Keratinocyte (primary cell): ENCODE measurements at regions not wholly inside any gene's neighbourhood (a gene's known extent, or its start where the extent isn't known, plus 50 kb on each side); places are given as distances from the start of the nearest gene placed in this dataset.

Experiments
- DNase-seq: peaks from one replicate; pipeline ENCODE4 v3.0.0-alpha.2; 2011; ENCODE audit warnings: low read depth, missing footprints, low spot score
- FAIRE-seq: peaks from 2 replicates; lab custom pipeline; 2011; peaks lifted over from hg19 to GRCh38; lab: Jason Lieb, UNC
- H2AFZ ChIP-seq: 2 replicates; pipeline ENCODE4 v1.6.0; 2012; ENCODE audit warnings: low read length, control low read depth, inconsistent platforms; ENCODE audit not compliant: control insufficient read depth
- H3K27ac ChIP-seq: 2 replicates; pipeline ENCODE4 v1.5.1; 2011; ENCODE audit warnings: low read length; ENCODE audit not compliant: control insufficient read depth, insufficient read depth
- H3K27me3 ChIP-seq: 3 replicates; pipeline ENCODE4 v1.6.0; 2011; ENCODE audit warnings: low read length; ENCODE audit not compliant: control insufficient read depth, insufficient read depth; ENCODE audit errors: extremely low read depth
- H3K36me3 ChIP-seq, 2 experiments: 2 replicates in 1 of 2; 3 replicates in 1 of 2; pipeline ENCODE4 v1.5.1; 2011; ENCODE audit warnings: low read length in 2 of 2, mild to moderate bottlenecking in 1 of 2; ENCODE audit not compliant: control insufficient read depth in 2 of 2, insufficient read depth in 2 of 2; ENCODE audit errors: extremely low read depth in 1 of 2
- H3K4me1 ChIP-seq: 3 replicates; pipeline ENCODE4 v1.5.1; 2011; ENCODE audit warnings: low read length; ENCODE audit not compliant: control insufficient read depth, insufficient read depth; ENCODE audit errors: extremely low read depth
- H3K4me2 ChIP-seq: 3 replicates; pipeline ENCODE4 v1.6.0; 2011; ENCODE audit warnings: low read depth, low read length; ENCODE audit not compliant: control insufficient read depth, insufficient read depth; ENCODE audit errors: extremely low read depth
- H3K4me3 ChIP-seq, 3 experiments: fragments of 200-600 bp in 1 of 3; sonication (generic) in 1 of 3; 2 replicates in 2 of 3; 3 replicates in 1 of 3; pipeline ENCODE4 v1.5.1; 2011 to 2016; ENCODE audit warnings: low read length in 3 of 3, mild to moderate bottlenecking in 3 of 3, control low read depth in 2 of 3, inconsistent platforms in 1 of 3, low read depth in 1 of 3, mixed read lengths in 1 of 3, mixed run types in 1 of 3, moderate library complexity in 1 of 3; ENCODE audit not compliant: control insufficient read depth in 2 of 3, insufficient read depth in 2 of 3; ENCODE audit errors: extremely low read depth in 1 of 3
- H3K79me2 ChIP-seq: 2 replicates; pipeline ENCODE4 v1.6.0; 2012; ENCODE audit warnings: low read length; ENCODE audit not compliant: control insufficient read depth, insufficient read depth
- H3K9ac ChIP-seq: 3 replicates; pipeline ENCODE4 v1.6.0; 2011; ENCODE audit warnings: low read length; ENCODE audit not compliant: control insufficient read depth, insufficient read depth; ENCODE audit errors: extremely low read depth
- H3K9me1 ChIP-seq: 3 replicates; pipeline ENCODE4 v1.6.0; 2011; ENCODE audit warnings: low read length; ENCODE audit not compliant: control insufficient read depth, insufficient read depth; ENCODE audit errors: extremely low read depth
- H3K9me3 ChIP-seq: 2 replicates; pipeline ENCODE4 v1.5.1; 2012; ENCODE audit warnings: low read depth, low read length; ENCODE audit not compliant: control insufficient read depth
- H4K20me1 ChIP-seq: 3 replicates; pipeline ENCODE4 v1.6.0; 2011; ENCODE audit warnings: low read length; ENCODE audit not compliant: control insufficient read depth, insufficient read depth; ENCODE audit errors: extremely low read depth
- CTCF ChIP-seq, 3 experiments: IDR thresholded peaks in 1 of 3; conservative IDR thresholded peaks in 1 of 3; optimal IDR thresholded peaks in 1 of 3; 2 replicates in 2 of 3; 3 replicates in 1 of 3; pipeline versions ENCODE3 to v1.5.1; 2011; ENCODE audit warnings: low read length in 3 of 3, mild to moderate bottlenecking in 3 of 3, moderate library complexity in 2 of 3, control low read depth in 1 of 3, inconsistent platforms in 1 of 3; ENCODE audit not compliant: insufficient read depth in 2 of 3; ENCODE audit errors: extremely low read depth in 1 of 3
- EZH2 ChIP-seq: IDR thresholded peaks from one replicate; pipeline ENCODE4 v1.6.1; 2012; ENCODE audit warnings: inconsistent platforms, mild to moderate bottlenecking, low read length, moderate library complexity
- dilution Hi-C: fragments of 300-500 bp; cut with MboI; formaldehyde crosslinking; loops from one replicate; pipeline ENCODE4 v1.7.0; 2020; ENCODE audit warnings: low sequenced_read_pairs; ENCODE audit not compliant: extremely low pct_ligation_motif_present

- no peaks in the 10 kb centered on the region for H3K4me1 ChIP-seq
- no peaks in the 10 kb centered on the region for H3K27me3 ChIP-seq
- TF ChIP-seq CTCF (optimal IDR thresholded peaks at IDR 0.05 in 1 of 3, IDR thresholded peaks at IDR 0.05 in 1 of 3, conservative IDR thresholded peaks at IDR 0.05 in 1 of 3; ENCODE audit: extremely low read depth in 1 of 3, insufficient read depth in 2 of 3, low read length in 3 of 3) (no peak), EZH2 (no peak)
- no peaks in the 10 kb centered on the region for H4K20me1 ChIP-seq
- dilution Hi-C loops, result no loop called here
- no peak overlapping the region for H3K4me2 ChIP-seq
- H3K79me2 ChIP-seq, result no peaks in the 10 kb centered on the region
- no peaks in the 10 kb centered on the region for H3K9me3 ChIP-seq
- DNase-seq (no peak), FAIRE-seq (no peak)
- H3K9me1 ChIP-seq, result no peaks in the 10 kb centered on the region
- no peaks in the 10 kb centered on the region for H3K36me3 ChIP-seq
- H3K9ac ChIP-seq, result no peak overlapping the region
- no peak overlapping the region for H2AFZ ChIP-seq
- no peak overlapping the region for H3K4me3 ChIP-seq
- H3K27ac ChIP-seq, result no peak overlapping the region
Measured at GRCh38 chr20:48042628-48043027, 257.3 kb upstream of the SULF2 start.

DNA sequence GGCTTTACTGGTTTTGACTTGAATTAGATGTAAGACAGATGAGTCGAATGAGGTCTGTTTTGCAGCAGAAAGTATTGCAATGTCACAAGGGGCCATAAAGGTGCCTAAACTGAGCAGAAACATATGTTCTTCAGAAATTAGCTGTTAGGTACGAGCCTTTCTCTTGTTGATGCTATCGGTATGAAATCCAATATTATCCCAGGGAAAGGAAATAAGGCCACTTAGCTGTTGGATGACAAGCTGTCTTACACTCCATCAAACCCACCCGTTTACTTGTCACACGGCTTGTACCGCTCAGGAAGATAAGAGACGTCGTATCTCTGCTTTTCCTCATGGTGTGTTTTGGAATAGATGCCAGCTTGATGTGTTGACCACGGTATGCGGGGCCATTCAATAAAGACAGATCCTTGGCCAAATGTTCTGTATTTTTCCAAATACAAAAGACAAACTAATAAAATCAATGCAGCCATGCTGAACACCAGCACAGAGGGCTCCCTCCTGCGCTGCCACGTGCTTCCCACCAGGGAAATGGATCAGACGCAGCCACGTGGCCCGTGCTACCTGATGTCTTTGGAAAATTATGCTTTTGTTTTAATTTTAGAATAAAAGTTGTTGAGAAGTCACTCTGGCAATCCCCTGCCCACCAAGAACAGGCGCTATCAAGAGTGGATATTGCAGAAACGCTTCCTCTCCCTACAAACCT is 255.9 kb upstream of the SULF2 start:
- Histone ChIP-seq H3K4me1 (no peaks in the 10 kb centered on the region), H3K36me3 (no peaks in the 10 kb centered on the region), H3K9ac (no peak overlapping the region), H3K79me2 (no peaks in the 10 kb centered on the region), H3K4me3 (no peak overlapping the region), H4K20me1 (no peaks in the 10 kb centered on the region), H3K27me3 (no peaks in the 10 kb centered on the region), H3K27ac (no peak overlapping the region), H3K4me2 (no peak overlapping the region), H3K9me3 (no peaks in the 10 kb centered on the region), H3K9me1 (no peaks in the 10 kb centered on the region), H2AFZ (no peak overlapping the region)
- no peak for TF ChIP-seq CTCF (optimal IDR thresholded peaks at IDR 0.05 in 1 of 3, IDR thresholded peaks at IDR 0.05 in 1 of 3, conservative IDR thresholded peaks at IDR 0.05 in 1 of 3; ENCODE audit: extremely low read depth in 1 of 3, insufficient read depth in 2 of 3, low read length in 3 of 3)
- no peak for TF ChIP-seq EZH2
- dilution Hi-C loops, result no loop called here
- DNase-seq (no peak), FAIRE-seq (no peak)
